K562 (cell line): ENCODE measurements at regions not wholly inside any gene's neighbourhood (a gene's known extent, or its start where the extent isn't known, plus 50 kb on each side); places are given as distances from the start of the nearest gene placed in this dataset.

ENCODE experiments used
- ATAC-seq: fragments of 200-7000 bp; cut with Tn5 transposase; 3 replicates; pipeline ENCODE4 v1.9.1; 2020; ENCODE audit warnings: moderate library complexity
- BruUV-seq: library from RNA; stranded (reverse); fragments of 400-500 nt; replicated peaks from 2 replicates; lab custom pipeline; 2021; lab: Mats Ljungman, UMichigan
- CTCF ChIA-PET: fragments of 300-600 bp; formaldehyde crosslinking; extraction: SDS; loops from one replicate; lab custom pipeline; 2021; ENCODE audit warnings: low intra/inter-chr PET ratio; lab: Yijun Ruan, JAX
- POLR2A ChIA-PET: fragments of 300-600, 350-650 bp; sonication (Branson Sonifier 250); formaldehyde crosslinking; extraction: SDS; loops from one replicate; lab custom pipeline; 2021; ENCODE audit warnings: antibody characterized with exemption, inconsistent platforms; lab: Yijun Ruan, JAX
- DNase-seq, 4 experiments: peaks; one replicate each; pipeline versions ENCODE4 v3.0.0 to v3.0.0-alpha.2; 2011 to 2018; ENCODE audit warnings: low spot score in 3 of 4, mixed read lengths in 3 of 4; ENCODE audit errors: extremely low read depth in 1 of 4
- FAIRE-seq: peaks from 2 replicates; lab custom pipeline; 2011; peaks lifted over from hg19 to GRCh38; lab: Jason Lieb, UNC
- H2AFZ ChIP-seq: 2 replicates; pipeline ENCODE4 v1.6.0; 2011; ENCODE audit warnings: low read depth, low read length, control low read depth, inconsistent platforms
- H3K27ac ChIP-seq: fragments of 200-600 bp; 3 replicates; pipeline ENCODE4 v1.8.0; 2011; ENCODE audit warnings: low read depth, mild to moderate bottlenecking, control low read depth, inconsistent platforms, low read length, moderate library complexity, mixed read lengths; ENCODE audit errors: extremely low read depth
- H3K27me3 ChIP-seq, 2 experiments: fragments of 300-600 bp in 1 of 2; 2 replicates in 1 of 2; 3 replicates in 1 of 2; pipeline versions ENCODE4 v1.6.0 to v1.8.0; 2011; ENCODE audit warnings: inconsistent platforms in 2 of 2, low read length in 2 of 2, mild to moderate bottlenecking in 1 of 2, mixed read lengths in 1 of 2, moderate library complexity in 1 of 2; ENCODE audit not compliant: control insufficient read depth in 2 of 2, insufficient read depth in 2 of 2
- H3K36me3 ChIP-seq: fragments of 300-600 bp; 3 replicates; pipeline ENCODE4 v1.8.0; 2011; ENCODE audit warnings: mild to moderate bottlenecking, low read length, inconsistent platforms; ENCODE audit not compliant: control insufficient read depth, insufficient read depth
- H3K4me1 ChIP-seq, 2 experiments: fragments of 200-600 bp in 1 of 2; replicated peaks in 1 of 2; 2 replicates in 1 of 2; 3 replicates in 1 of 2; pipeline versions ENCODE4 v1.5.1 to v1.8.0; 2011; ENCODE audit warnings: inconsistent platforms in 2 of 2, low read length in 2 of 2, mild to moderate bottlenecking in 1 of 2, mixed read lengths in 1 of 2, moderate library complexity in 1 of 2; ENCODE audit not compliant: control insufficient read depth in 2 of 2, insufficient read depth in 2 of 2
- H3K4me2 ChIP-seq: 2 replicates; pipeline ENCODE4 v1.6.1; 2011; ENCODE audit warnings: low read length, control low read depth, inconsistent platforms, mixed read lengths; ENCODE audit not compliant: insufficient read depth
- H3K4me3 ChIP-seq: fragments of 200-600 bp; sonication (generic), shearing (Covaris generic); 2 replicates; pipeline ENCODE4 v1.5.1; 2016; ENCODE audit warnings: control low read depth, inconsistent platforms
- H3K79me2 ChIP-seq: fragments of 200-600 bp; 3 replicates; pipeline ENCODE4 v1.8.0; 2011; ENCODE audit warnings: low read length, inconsistent platforms; ENCODE audit not compliant: control insufficient read depth, insufficient read depth
- H3K9ac ChIP-seq, 2 experiments: 2 replicates each; pipeline versions ENCODE4 v1.6.0 to v1.6.1; 2011; ENCODE audit warnings: low read depth in 2 of 2, low read length in 2 of 2, control low read depth in 1 of 2, inconsistent platforms in 1 of 2, mild to moderate bottlenecking in 1 of 2, mixed read lengths in 1 of 2; ENCODE audit not compliant: insufficient read depth in 1 of 2
- H3K9me1 ChIP-seq: one replicate; pipeline ENCODE4 v1.6.0; 2011; ENCODE audit warnings: inconsistent platforms, mild to moderate bottlenecking, low read length, moderate library complexity; ENCODE audit not compliant: control insufficient read depth, insufficient read depth
- H3K9me3 ChIP-seq: replicated peaks from 2 replicates; pipeline ENCODE4 v1.5.1; 2011; ENCODE audit warnings: low read depth, low read length, inconsistent platforms; ENCODE audit not compliant: control insufficient read depth, insufficient read depth
- H4K20me1 ChIP-seq: replicated peaks from 2 replicates; pipeline ENCODE4 v1.6.1; 2011; ENCODE audit warnings: low read length, inconsistent platforms, mixed read lengths; ENCODE audit not compliant: control insufficient read depth, insufficient read depth
- FOXA3 ChIP-seq, 2 experiments: fragments of 450-650 bp in 1 of 2; sonication (generic) in 1 of 2; formaldehyde crosslinking; IDR thresholded peaks in 1 of 2; conservative IDR thresholded peaks in 1 of 2; 2 replicates each; pipeline versions ENCODE4 v1.4.0 to v1.8.0; 2020 to 2022; ENCODE audit warnings: mild to moderate bottlenecking in 2 of 2, missing genetic modification reagents in 1 of 2
- FOXJ3 ChIP-seq: sonication (generic); formaldehyde crosslinking; IDR thresholded peaks from 2 replicates; pipeline ENCODE4 v1.4.0; 2020; ENCODE audit warnings: mild to moderate bottlenecking, missing genetic modification reagents
- MCM5 ChIP-seq: fragments of 450-650 bp; IDR thresholded peaks from 2 replicates; pipeline ENCODE4 v1.6.1; 2016; ENCODE audit warnings: low read depth
- SRSF7 ChIP-seq: fragments of 200-400 bp; formaldehyde crosslinking; optimal IDR thresholded peaks from 2 replicates; pipeline ENCODE3; 2017; ENCODE audit warnings: mild to moderate bottlenecking, low read depth, low read length
- ZBED1 ChIP-seq: IDR thresholded peaks from 2 replicates; pipeline ENCODE4 v1.6.1; 2014
- ZNF311 ChIP-seq: fragments of 250-450 bp; sonication (Bioruptor Pico); IDR thresholded peaks from 2 replicates; pipeline ENCODE4 v1.4.0; 2020; ENCODE audit warnings: mild to moderate bottlenecking, moderate library complexity
- ZNF444 ChIP-seq: fragments of 250-450 bp; sonication (Bioruptor Pico); IDR thresholded peaks from 2 replicates; pipeline ENCODE4 v1.4.0; 2020; ENCODE audit warnings: mild to moderate bottlenecking, moderate library complexity
- WGBS: fragments of 100-300 bp; shearing (Covaris generic); methylation state at CpG from one replicate; pipeline ENCODE4 v1.1.6; 2016; ENCODE audit warnings: low coverage, mixed read lengths; ENCODE audit not compliant: insufficient coverage; ENCODE audit errors: missing lambda C conversion rate; 5-methylcytosine and 5-hydroxymethylcytosine counted together
- in situ Hi-C: fragments of 300-500 bp; cut with MboI; formaldehyde crosslinking; loops from 4 replicates; pipeline ENCODE4 v1.15.0; 2018; ENCODE audit warnings: inconsistent platforms, mixed read lengths
- intact Hi-C: fragments of 100-400 bp; cut with micrococcal nuclease; formaldehyde crosslinking; loops from 2 replicates; pipeline ENCODE4 v1.14.2; 2022

- TF ChIP-seq SRSF7 (no peak), ZNF444 (CRISPR knock-in tag) (no peak), ZBED1 (no peak), MCM5 (no peak)
- TF ChIP-seq, all 486 proteins: peak for 0
- Histone ChIP-seq H4K20me1 (no peaks in the 10 kb centered on the region), H3K79me2 (no peaks in the 10 kb centered on the region), H3K36me3 (no peaks in the 10 kb centered on the region), H3K27me3 (no peaks in the 10 kb centered on the region), H3K4me1 (no peaks in the 10 kb centered on the region), H3K4me3 (no peak overlapping the region), H3K9me1 (no peaks in the 10 kb centered on the region), H3K9me3 (no peaks in the 10 kb centered on the region), H2AFZ (no peak overlapping the region), H3K9ac (no peak overlapping the region), H3K4me2 (no peak overlapping the region), H3K27ac (no peak overlapping the region)
- no TSS peak for BruUV-seq
- 0% methylated on average over 2 of the region's 2 CpGs for WGBS
- FAIRE-seq: no peak
- POLR2A ChIA-PET: no interaction called here
- in situ Hi-C loops (no loop called here), intact Hi-C loops (no loop called here)
- ATAC-seq: no peak
- no peak for DNase-seq
- CTCF ChIA-PET: no interaction called here
Measured at GRCh38 chr4:62475596-62475995, 1275.5 kb downstream of the ADGRL3 start.

DNA sequence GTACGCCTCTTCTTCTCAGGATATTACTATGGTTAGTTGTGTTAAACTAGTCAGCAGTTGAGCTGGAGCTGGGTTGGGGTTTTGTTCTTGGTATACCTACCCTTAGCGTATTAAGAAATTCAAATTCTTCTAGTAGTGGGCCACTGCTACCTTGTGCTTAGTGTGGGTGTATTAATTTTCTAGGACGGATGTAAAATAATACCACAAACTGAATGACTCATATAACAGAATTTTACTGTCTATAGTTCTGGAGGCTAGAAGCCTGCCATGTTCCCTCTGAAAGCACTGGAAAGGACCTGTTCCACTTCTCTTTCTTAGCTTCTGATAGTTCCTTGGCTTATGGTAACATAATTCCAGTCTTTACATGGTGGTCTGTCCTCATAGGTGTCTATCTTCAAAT, 1274.7 kb downstream of the ADGRL3 start:
- no TSS peak for BruUV-seq
- Histone ChIP-seq H3K9me3 (no peaks in the 10 kb centered on the region), H4K20me1 (no peaks in the 10 kb centered on the region), H3K4me2 (no peak overlapping the region), H3K4me3 (no peak overlapping the region), H3K4me1 (no peaks in the 10 kb centered on the region), H2AFZ (no peak overlapping the region), H3K27ac (no peak overlapping the region), H3K36me3 (no peaks in the 10 kb centered on the region), H3K27me3 (no peaks in the 10 kb centered on the region), H3K9ac (no peak overlapping the region), H3K79me2 (no peaks in the 10 kb centered on the region), H3K9me1 (no peaks in the 10 kb centered on the region)
- no peak for DNase-seq
- no peak for ATAC-seq
- POLR2A ChIA-PET: no interaction called here
- in situ Hi-C loops: no loop called here
- 7% methylated on average over 3 of the region's 3 CpGs for WGBS
- FAIRE-seq: no peak
- intact Hi-C loops: no loop called here
- CTCF ChIA-PET: no interaction called here
- TF ChIP-seq ZNF311 (CRISPR knock-in tag): no peak
- no peak for TF ChIP-seq FOXJ3
- TF ChIP-seq FOXA3 (CRISPR knock-in tag; conservative IDR thresholded peaks at IDR 0.05 in 1 of 2, IDR thresholded peaks at IDR 0.05 in 1 of 2): no peak
